ENCODE measurements at regions not wholly inside any gene's neighbourhood (a gene's known extent, or its start where the extent isn't known, plus 50 kb on each side); places are given as distances from the start of the nearest gene placed in this dataset.
A peak's percentile ranks its signal among the peaks of the same experiment; 100 is the strongest.
"Not testable (repeated sequence)": the region's sequence is repeated elsewhere in the genome, so short reads cannot be mapped to it uniquely, and the experiment has no call there.

DNA sequence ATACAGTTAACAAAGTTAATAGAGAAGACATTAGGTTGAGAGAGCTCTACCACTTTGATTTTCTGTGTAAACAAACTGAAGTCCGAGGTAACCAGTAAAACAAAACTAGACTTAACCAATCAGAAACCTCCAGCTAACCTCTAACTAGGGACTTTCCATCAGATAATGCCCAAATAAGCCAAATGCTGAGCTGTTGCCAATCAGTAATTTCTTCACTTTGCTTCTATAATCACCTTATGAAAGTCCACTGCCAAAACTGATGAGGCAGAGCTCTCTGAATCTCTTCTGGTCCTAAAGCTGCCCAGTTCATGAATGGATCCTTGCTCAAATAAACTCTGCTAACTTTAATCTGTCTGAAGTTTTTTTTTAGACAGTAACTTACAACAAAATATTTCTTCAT lies 448.0 kb upstream of the NECTIN3 start:
- Histone ChIP-seq H3K4me3 (ENCODE audit: low read depth in 1 of 3, low read length in 3 of 3) (no peak overlapping the region), H3K27me3 (ENCODE audit: control insufficient read depth in 3 of 3, insufficient read depth in 3 of 3, low read length in 3 of 3) (no peaks in the 10 kb centered on the region), H3K9me3 (ENCODE audit: control insufficient read depth in 2 of 2, insufficient read depth in 1 of 2, low read depth in 1 of 2, low read length in 1 of 2) (peaks cover 0 to 6% of the 10 kb centered on the region in 2 donors), H3K36me3 (ENCODE audit: control insufficient read depth in 3 of 3, insufficient read depth in 2 of 3, low read depth in 1 of 3, low read length in 3 of 3) (no peaks in the 10 kb centered on the region), H3K4me1 (ENCODE audit: control insufficient read depth in 3 of 3, insufficient read depth in 2 of 3, low read depth in 1 of 3, low read length in 2 of 3) (peaks cover 0 to 6% (median 2%) of the 10 kb centered on the region in 3 donors), H3K27ac (ENCODE audit: low read depth in 1 of 3, low read length in 2 of 3) (no peak overlapping the region)
- WGBS, 3 donors = 9 to 34% (median 12%) methylated on average over 1 of the region's 1 CpG
- DNase-seq = no peak
- FAIRE-seq = no peak

DNA sequence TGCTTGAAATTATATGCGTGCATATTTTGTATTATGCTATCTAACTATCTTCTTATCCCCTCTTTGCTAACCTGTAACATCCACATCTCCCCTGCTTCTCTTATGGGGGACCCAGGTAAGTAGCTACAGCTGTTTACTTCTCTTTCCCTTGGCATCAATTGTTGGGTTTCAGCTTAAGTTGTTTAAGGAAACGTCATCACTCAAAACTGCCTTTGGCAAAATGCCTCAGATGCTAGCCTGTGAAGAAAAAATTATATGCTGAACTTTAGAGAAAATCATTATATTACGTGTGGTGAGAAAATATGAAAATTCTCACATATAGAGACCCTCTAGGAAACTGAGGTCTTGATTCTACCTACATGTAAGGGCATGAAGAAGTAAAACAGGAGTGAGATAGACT lies 447.0 kb upstream of the NECTIN3 start:
- FAIRE-seq (no peak), DNase-seq (no peak)
- Histone ChIP-seq H3K27ac (ENCODE audit: low read depth in 1 of 3, low read length in 2 of 3) (no peak overlapping the region), H3K27me3 (ENCODE audit: control insufficient read depth in 3 of 3, insufficient read depth in 3 of 3, low read length in 3 of 3) (no peaks in the 10 kb centered on the region), H3K4me3 (ENCODE audit: low read depth in 1 of 3, low read length in 3 of 3) (no peak overlapping the region), H3K36me3 (ENCODE audit: control insufficient read depth in 3 of 3, insufficient read depth in 2 of 3, low read depth in 1 of 3, low read length in 3 of 3) (no peaks in the 10 kb centered on the region), H3K4me1 (ENCODE audit: control insufficient read depth in 3 of 3, insufficient read depth in 2 of 3, low read depth in 1 of 3, low read length in 2 of 3) (peaks cover 0 to 6% (median 2%) of the 10 kb centered on the region in 3 donors), H3K9me3 (ENCODE audit: control insufficient read depth in 2 of 2, insufficient read depth in 1 of 2, low read depth in 1 of 2, low read length in 1 of 2) (peaks cover 0 to 6% of the 10 kb centered on the region in 2 donors)
- 52 to 63% (median 56%) methylated on average over 3 of the region's 3 CpGs for WGBS, 3 donors

DNA sequence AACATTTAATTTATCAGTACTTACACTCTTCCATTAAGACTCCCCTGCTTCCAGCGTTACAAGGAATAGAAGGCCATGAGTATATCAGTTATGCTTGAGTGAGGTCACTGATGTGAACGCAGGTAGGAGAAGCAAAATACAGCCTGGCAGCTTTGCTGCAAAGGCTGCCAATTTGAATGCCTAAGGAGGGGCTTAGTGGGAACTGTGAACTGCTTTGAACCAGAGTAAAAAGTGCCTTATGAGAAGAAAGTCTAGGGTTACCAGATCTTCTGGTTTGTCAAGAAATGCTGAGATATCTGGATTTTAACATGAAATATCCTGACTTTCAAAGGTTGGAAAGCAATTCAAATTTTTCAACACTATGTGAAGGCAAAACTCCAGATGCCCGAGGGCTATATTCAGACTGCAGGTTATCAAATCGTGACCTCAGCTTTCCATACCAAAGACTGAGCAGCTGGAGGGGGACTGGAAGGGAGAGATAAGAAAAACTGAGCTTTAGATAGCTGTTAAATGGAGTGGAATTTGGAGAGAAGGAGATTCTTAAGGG lies 446.3 kb upstream of the NECTIN3 start:
- FAIRE-seq = no peak

GRCh38 chr3:110626652-110627111 lies 444.9 kb upstream of the NECTIN3 start:
- not testable (repeated sequence) for H3K9me3 ChIP-seq (ENCODE audit: control insufficient read depth in 2 of 2, insufficient read depth in 1 of 2, low read depth in 1 of 2, low read length in 1 of 2); FAIRE-seq; H3K4me3 ChIP-seq (ENCODE audit: low read depth in 1 of 3, low read length in 3 of 3); H3K4me1 ChIP-seq (ENCODE audit: control insufficient read depth in 3 of 3, insufficient read depth in 2 of 3, low read depth in 1 of 3, low read length in 2 of 3); H3K36me3 ChIP-seq (ENCODE audit: control insufficient read depth in 3 of 3, insufficient read depth in 2 of 3, low read depth in 1 of 3, low read length in 3 of 3); H3K27me3 ChIP-seq (ENCODE audit: control insufficient read depth in 3 of 3, insufficient read depth in 3 of 3, low read length in 3 of 3); H3K27ac ChIP-seq (ENCODE audit: low read depth in 1 of 3, low read length in 2 of 3)
- WGBS, 3 donors = 83 to 93% (median 84%) methylated on average over 5 of the region's 5 CpGs
- peak in 1 of 2 donors; percentile 29 for DNase-seq

More for the DNA sequence above, 446.3 kb upstream of the NECTIN3 start:
- no peak for DNase-seq
- Histone ChIP-seq H3K27me3 (ENCODE audit: control insufficient read depth in 3 of 3, insufficient read depth in 3 of 3, low read length in 3 of 3) (no peaks in the 10 kb centered on the region), H3K27ac (ENCODE audit: low read depth in 1 of 3, low read length in 2 of 3) (no peak overlapping the region), H3K4me3 (ENCODE audit: low read depth in 1 of 3, low read length in 3 of 3) (no peak overlapping the region), H3K4me1 (ENCODE audit: control insufficient read depth in 3 of 3, insufficient read depth in 2 of 3, low read depth in 1 of 3, low read length in 2 of 3) (peaks cover 0 to 6% (median under 1%) of the 10 kb centered on the region in 3 donors), H3K36me3 (ENCODE audit: control insufficient read depth in 3 of 3, insufficient read depth in 2 of 3, low read depth in 1 of 3, low read length in 3 of 3) (no peaks in the 10 kb centered on the region), H3K9me3 (ENCODE audit: control insufficient read depth in 2 of 2, insufficient read depth in 1 of 2, low read depth in 1 of 2, low read length in 1 of 2) (peaks cover 0 to 6% of the 10 kb centered on the region in 2 donors)
- WGBS, 3 donors = 59 to 85% (median 74%) methylated on average over 4 of the region's 4 CpGs

DNA sequence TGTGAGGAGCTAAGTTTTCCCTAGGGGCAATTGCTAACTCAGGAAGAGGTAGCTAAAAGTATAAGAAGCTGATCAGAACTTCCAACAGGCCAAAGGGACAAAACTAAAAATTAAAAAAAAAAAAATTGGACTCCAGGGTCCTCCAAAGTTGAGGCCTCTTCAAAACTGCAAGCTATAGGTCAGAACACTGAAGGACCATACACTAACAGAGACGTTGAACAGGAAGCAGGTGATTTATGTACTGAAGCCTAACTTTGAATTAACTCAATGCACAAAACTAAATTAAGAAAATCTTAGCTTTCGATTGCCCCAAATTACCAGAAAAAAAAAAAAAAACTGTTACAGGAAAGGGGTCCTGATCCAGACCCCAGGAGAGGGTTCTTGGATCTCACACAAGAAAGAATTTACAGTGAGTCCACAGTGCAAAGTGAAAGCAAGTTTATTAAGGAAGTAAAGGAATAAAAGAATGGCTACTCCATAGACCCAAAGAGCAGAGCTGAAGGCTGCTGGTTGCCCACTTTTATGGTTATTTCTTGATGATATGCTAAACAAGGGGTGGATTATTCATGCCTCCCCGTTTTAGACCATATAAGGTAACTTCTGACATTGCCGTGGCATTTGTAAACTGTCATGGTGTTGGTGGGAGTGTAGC lies 442.8 kb upstream of the NECTIN3 start:
- Histone ChIP-seq H3K27me3 (ENCODE audit: control insufficient read depth in 3 of 3, insufficient read depth in 3 of 3, low read length in 3 of 3) (no peaks in the 10 kb centered on the region), H3K4me3 (ENCODE audit: low read depth in 1 of 3, low read length in 3 of 3) (no peak overlapping the region), H3K9me3 (ENCODE audit: control insufficient read depth in 2 of 2, insufficient read depth in 1 of 2, low read depth in 1 of 2, low read length in 1 of 2) (peaks cover 0 to 6% of the 10 kb centered on the region in 2 donors), H3K27ac (ENCODE audit: low read depth in 1 of 3, low read length in 2 of 3) (no peak overlapping the region), H3K36me3 (ENCODE audit: control insufficient read depth in 3 of 3, insufficient read depth in 2 of 3, low read depth in 1 of 3, low read length in 3 of 3) (no peaks in the 10 kb centered on the region), H3K4me1 (ENCODE audit: control insufficient read depth in 3 of 3, insufficient read depth in 2 of 3, low read depth in 1 of 3, low read length in 2 of 3) (peaks cover 0 to 6% (median 0%) of the 10 kb centered on the region in 3 donors)
- peak in 1 of 2 donors; percentile 37 for DNase-seq
- WGBS, 3 donors = 53 to 56% (median 55%) methylated on average over 4 of the region's 4 CpGs
- FAIRE-seq = no peak

DNA sequence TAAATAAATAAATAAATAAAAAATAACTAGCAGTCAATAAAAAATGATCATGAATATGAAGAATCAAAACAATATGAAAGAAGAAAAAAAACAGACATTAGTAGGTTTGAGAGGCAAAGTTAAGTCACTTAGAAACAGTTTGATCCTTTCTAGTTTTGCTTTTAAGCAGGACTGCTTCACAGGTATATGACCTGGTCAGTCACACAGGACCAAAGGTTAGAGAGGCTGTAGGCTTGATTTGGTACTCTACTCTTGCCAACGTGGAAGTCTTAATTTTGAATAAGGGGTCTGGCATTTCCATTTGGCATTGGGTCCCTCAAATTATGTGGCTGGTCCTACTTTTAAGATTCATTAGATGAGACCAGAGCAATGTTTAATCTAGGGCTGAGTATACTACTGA lies 441.7 kb upstream of the NECTIN3 start:
- 77 to 80% (median 79%) methylated on average over 1 of the region's 1 CpG for WGBS, 3 donors
- DNase-seq (no peak), FAIRE-seq (no peak)
- Histone ChIP-seq H3K27ac (ENCODE audit: low read depth in 1 of 3, low read length in 2 of 3) (no peak overlapping the region), H3K36me3 (ENCODE audit: control insufficient read depth in 3 of 3, insufficient read depth in 2 of 3, low read depth in 1 of 3, low read length in 3 of 3) (no peaks in the 10 kb centered on the region), H3K9me3 (ENCODE audit: control insufficient read depth in 2 of 2, insufficient read depth in 1 of 2, low read depth in 1 of 2, low read length in 1 of 2) (peaks cover 0 to 6% of the 10 kb centered on the region in 2 donors), H3K4me3 (ENCODE audit: low read depth in 1 of 3, low read length in 3 of 3) (no peak overlapping the region), H3K4me1 (ENCODE audit: control insufficient read depth in 3 of 3, insufficient read depth in 2 of 3, low read depth in 1 of 3, low read length in 2 of 3) (peaks cover 0 to 6% (median 0%) of the 10 kb centered on the region in 3 donors), H3K27me3 (ENCODE audit: control insufficient read depth in 3 of 3, insufficient read depth in 3 of 3, low read length in 3 of 3) (no peaks in the 10 kb centered on the region)

DNA sequence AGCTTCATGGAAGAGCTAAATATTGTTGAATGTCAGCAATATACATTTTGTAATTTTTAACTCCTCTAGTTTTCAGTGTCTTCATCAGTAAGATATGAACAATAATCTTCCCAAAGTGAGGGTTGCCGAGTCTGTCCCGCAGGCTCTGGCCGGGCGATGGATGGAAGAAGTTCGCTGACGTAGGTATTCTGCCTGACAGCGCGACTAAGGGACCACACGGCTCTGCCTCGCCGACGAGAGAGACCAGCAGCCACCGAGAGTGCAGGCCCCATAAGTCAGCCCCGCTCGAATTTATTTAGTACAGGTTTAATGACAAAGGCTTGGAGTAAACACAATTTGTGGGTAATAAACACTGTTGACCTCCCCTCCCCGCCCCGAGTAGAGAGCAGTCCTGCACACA lies 427.4 kb upstream of the NECTIN3 start:
- no peak overlapping the region for H3K27ac ChIP-seq (ENCODE audit: low read depth in 1 of 3, low read length in 2 of 3)
- H3K36me3 ChIP-seq (ENCODE audit: control insufficient read depth in 3 of 3, insufficient read depth in 2 of 3, low read depth in 1 of 3, low read length in 3 of 3) = no peaks in the 10 kb centered on the region
- H3K4me1 ChIP-seq (ENCODE audit: control insufficient read depth in 3 of 3, insufficient read depth in 2 of 3, low read depth in 1 of 3, low read length in 2 of 3) = no peaks in the 10 kb centered on the region
- no peak for FAIRE-seq
- no peaks in the 10 kb centered on the region for H3K9me3 ChIP-seq (ENCODE audit: control insufficient read depth in 2 of 2, insufficient read depth in 1 of 2, low read depth in 1 of 2, low read length in 1 of 2)
- DNase-seq = no peak
- H3K4me3 ChIP-seq (ENCODE audit: low read depth in 1 of 3, low read length in 3 of 3) = no peak overlapping the region
- WGBS, 3 donors = 90 to 92% (median 90%) methylated on average over 17 of the region's 17 CpGs
- no peaks in the 10 kb centered on the region for H3K27me3 ChIP-seq (ENCODE audit: control insufficient read depth in 3 of 3, insufficient read depth in 3 of 3, low read length in 3 of 3)

DNA sequence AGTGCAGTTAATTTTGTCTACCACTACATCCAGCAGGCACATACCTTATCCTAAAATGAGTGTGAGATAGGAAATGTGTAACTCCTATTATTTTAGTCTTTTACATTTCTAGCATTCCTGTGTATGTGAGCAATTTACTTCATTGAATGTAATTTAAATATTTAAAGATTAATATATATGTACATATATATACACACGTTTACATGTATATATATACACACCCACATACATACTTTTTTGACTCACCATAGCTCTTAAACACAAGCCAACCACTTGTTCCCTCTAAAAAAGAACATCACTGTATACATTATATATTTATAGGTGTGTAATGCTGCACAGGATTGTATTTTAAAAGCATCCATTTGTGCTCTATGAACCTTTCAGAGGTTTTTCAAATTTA lies 425.6 kb upstream of the NECTIN3 start:
- no peak for FAIRE-seq
- WGBS, 3 donors = 77 to 80% (median 80%) methylated on average over 1 of the region's 1 CpG
- no peak overlapping the region for H3K27ac ChIP-seq (ENCODE audit: low read depth in 1 of 3, low read length in 2 of 3)
- no peaks in the 10 kb centered on the region for H3K9me3 ChIP-seq (ENCODE audit: control insufficient read depth in 2 of 2, insufficient read depth in 1 of 2, low read depth in 1 of 2, low read length in 1 of 2)
- H3K4me3 ChIP-seq (ENCODE audit: low read depth in 1 of 3, low read length in 3 of 3) = no peak overlapping the region
- H3K4me1 ChIP-seq (ENCODE audit: control insufficient read depth in 3 of 3, insufficient read depth in 2 of 3, low read depth in 1 of 3, low read length in 2 of 3) = no peaks in the 10 kb centered on the region
- no peaks in the 10 kb centered on the region for H3K27me3 ChIP-seq (ENCODE audit: control insufficient read depth in 3 of 3, insufficient read depth in 3 of 3, low read length in 3 of 3)
- DNase-seq = no peak
- no peaks in the 10 kb centered on the region for H3K36me3 ChIP-seq (ENCODE audit: control insufficient read depth in 3 of 3, insufficient read depth in 2 of 3, low read depth in 1 of 3, low read length in 3 of 3)

GRCh38 chr3:110646496-110646895 lies 425.1 kb upstream of the NECTIN3 start:
- H3K4me3 ChIP-seq (ENCODE audit: low read depth in 1 of 3, low read length in 3 of 3) = no peak overlapping the region
- no peaks in the 10 kb centered on the region for H3K9me3 ChIP-seq (ENCODE audit: control insufficient read depth in 2 of 2, insufficient read depth in 1 of 2, low read depth in 1 of 2, low read length in 1 of 2)
- H3K36me3 ChIP-seq (ENCODE audit: control insufficient read depth in 3 of 3, insufficient read depth in 2 of 3, low read depth in 1 of 3, low read length in 3 of 3) = no peaks in the 10 kb centered on the region
- H3K27ac ChIP-seq (ENCODE audit: low read depth in 1 of 3, low read length in 2 of 3) = no peak overlapping the region
- DNase-seq (no peak), FAIRE-seq (no peak)
- no peaks in the 10 kb centered on the region for H3K27me3 ChIP-seq (ENCODE audit: control insufficient read depth in 3 of 3, insufficient read depth in 3 of 3, low read length in 3 of 3)
- no peaks in the 10 kb centered on the region for H3K4me1 ChIP-seq (ENCODE audit: control insufficient read depth in 3 of 3, insufficient read depth in 2 of 3, low read depth in 1 of 3, low read length in 2 of 3)

All from small intestine (tissue), 7 donors.